Smooth muscle cell (in vitro differentiated cells): ENCODE measurements at regions not wholly inside any gene's neighbourhood (a gene's known extent, or its start where the extent isn't known, plus 50 kb on each side); places are given as distances from the start of the nearest gene placed in this dataset.

ENCODE experiments used
- DNase-seq: peaks from one replicate; lab custom pipeline; 2025; ENCODE audit not compliant: unreplicated experiment; lab: John Stamatoyannopoulos, UW
- H2AFZ ChIP-seq: fragments of 200-600 bp; sonication (generic); 2 replicates; pipeline ENCODE4 v1.6.0; 2016; ENCODE audit warnings: antibody characterized with exemption, low read depth, mild to moderate bottlenecking
- H3F3A ChIP-seq: fragments of 200-600 bp; sonication (generic); 2 replicates; pipeline ENCODE4 v1.6.0; 2017; ENCODE audit warnings: antibody characterized with exemption, low read depth
- H3K27ac ChIP-seq: fragments of 200-600 bp; sonication (generic); 2 replicates; pipeline ENCODE4 v1.5.1; 2016; ENCODE audit warnings: low read depth, mild to moderate bottlenecking
- H3K27me3 ChIP-seq: fragments of 200-600 bp; sonication (generic); 2 replicates; pipeline ENCODE4 v1.6.1; 2016; ENCODE audit warnings: low read depth, mild to moderate bottlenecking
- H3K36me3 ChIP-seq: fragments of 200-600 bp; sonication (generic); 2 replicates; pipeline ENCODE4 v1.5.1; 2016; ENCODE audit warnings: low read depth
- H3K4me1 ChIP-seq: fragments of 200-600 bp; sonication (generic); 2 replicates; pipeline ENCODE4 v1.5.1; 2016; ENCODE audit warnings: low read depth
- H3K4me2 ChIP-seq: fragments of 200-600 bp; sonication (generic); 2 replicates; pipeline ENCODE4 v1.6.0; 2016; ENCODE audit warnings: mild to moderate bottlenecking
- H3K4me3 ChIP-seq: fragments of 200-600 bp; sonication (generic); 2 replicates; pipeline ENCODE4 v1.5.1; 2016; ENCODE audit warnings: mild to moderate bottlenecking
- H3K79me2 ChIP-seq: fragments of 200-600 bp; sonication (generic); 2 replicates; pipeline ENCODE4 v1.6.0; 2016; ENCODE audit warnings: low read depth, mild to moderate bottlenecking
- H3K9ac ChIP-seq: fragments of 200-600 bp; sonication (generic); 2 replicates; pipeline ENCODE4 v1.6.0; 2016; ENCODE audit warnings: low read depth
- H3K9me3 ChIP-seq: fragments of 200-600 bp; sonication (generic); replicated peaks from 2 replicates; pipeline ENCODE4 v1.5.1; 2016; ENCODE audit warnings: low read depth
- H4K20me1 ChIP-seq: fragments of 200-600 bp; sonication (generic); 2 replicates; pipeline ENCODE4 v1.6.0; 2016; ENCODE audit warnings: low read depth
- WGBS: methylation state at CpG from one replicate; pipeline ENCODE4 v1.1.7; 2016; ENCODE audit warnings: low lambda C conversion rate; 5-methylcytosine and 5-hydroxymethylcytosine counted together
- TF ChIP-seq, protein P1 (sequence below): fragments of 200-600 bp; sonication (generic); IDR thresholded peaks from 2 replicates; pipeline ENCODE4 v1.5.1; 2017; ENCODE audit warnings: borderline replicate concordance, mild to moderate bottlenecking, antibody characterized with exemption; ENCODE audit not compliant: insufficient read depth, poor library complexity, severe bottlenecking

GRCh38 chr16:47855431-47855830 is 300.4 kb downstream of the ABCC12 start:
- no peaks in the 10 kb centered on the region for H4K20me1 ChIP-seq
- no peaks in the 10 kb centered on the region for H3K9me3 ChIP-seq
- H3K4me1 ChIP-seq: peaks cover 6% of the 10 kb centered on the region
- H3K4me3 ChIP-seq: no peak overlapping the region
- no peaks in the 10 kb centered on the region for H3K27me3 ChIP-seq
- no peaks in the 10 kb centered on the region for H3F3A ChIP-seq
- WGBS: 84% methylated on average over 3 of the region's 3 CpGs
- TF ChIP-seq, protein P1, sequence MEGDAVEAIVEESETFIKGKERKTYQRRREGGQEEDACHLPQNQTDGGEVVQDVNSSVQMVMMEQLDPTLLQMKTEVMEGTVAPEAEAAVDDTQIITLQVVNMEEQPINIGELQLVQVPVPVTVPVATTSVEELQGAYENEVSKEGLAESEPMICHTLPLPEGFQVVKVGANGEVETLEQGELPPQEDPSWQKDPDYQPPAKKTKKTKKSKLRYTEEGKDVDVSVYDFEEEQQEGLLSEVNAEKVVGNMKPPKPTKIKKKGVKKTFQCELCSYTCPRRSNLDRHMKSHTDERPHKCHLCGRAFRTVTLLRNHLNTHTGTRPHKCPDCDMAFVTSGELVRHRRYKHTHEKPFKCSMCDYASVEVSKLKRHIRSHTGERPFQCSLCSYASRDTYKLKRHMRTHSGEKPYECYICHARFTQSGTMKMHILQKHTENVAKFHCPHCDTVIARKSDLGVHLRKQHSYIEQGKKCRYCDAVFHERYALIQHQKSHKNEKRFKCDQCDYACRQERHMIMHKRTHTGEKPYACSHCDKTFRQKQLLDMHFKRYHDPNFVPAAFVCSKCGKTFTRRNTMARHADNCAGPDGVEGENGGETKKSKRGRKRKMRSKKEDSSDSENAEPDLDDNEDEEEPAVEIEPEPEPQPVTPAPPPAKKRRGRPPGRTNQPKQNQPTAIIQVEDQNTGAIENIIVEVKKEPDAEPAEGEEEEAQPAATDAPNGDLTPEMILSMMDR: no peak
- H3K4me2 ChIP-seq: no peak overlapping the region
- H3K9ac ChIP-seq: no peak overlapping the region
- no peaks in the 10 kb centered on the region for H3K79me2 ChIP-seq
- no peak for DNase-seq
- H3K27ac ChIP-seq: no peak overlapping the region
- H2AFZ ChIP-seq: no peak overlapping the region
- H3K36me3 ChIP-seq: no peaks in the 10 kb centered on the region

DNA sequence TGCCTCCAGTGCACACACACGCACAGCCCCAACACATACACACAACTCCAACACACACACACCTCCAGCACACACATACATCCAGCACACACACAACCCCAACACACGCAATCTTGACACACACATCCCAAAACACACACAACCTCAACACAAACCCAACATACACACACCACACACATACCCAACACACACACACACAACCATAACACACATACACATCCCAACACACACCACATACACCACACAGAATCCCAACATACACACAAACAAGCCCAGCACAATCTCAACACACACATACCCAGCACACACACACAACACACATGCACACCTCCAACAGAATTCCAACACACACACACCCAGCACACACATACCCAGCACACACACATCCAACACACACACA is 301.1 kb downstream of the ABCC12 start:
- Histone ChIP-seq H3K9ac (no peak overlapping the region), H3K27ac (no peak overlapping the region), H3K4me2 (no peak overlapping the region), H3K4me3 (no peak overlapping the region), H2AFZ (no peak overlapping the region), H3K79me2 (no peaks in the 10 kb centered on the region), H4K20me1 (no peaks in the 10 kb centered on the region), H3K4me1 (peaks cover 6% of the 10 kb centered on the region), H3K27me3 (no peaks in the 10 kb centered on the region), H3F3A (no peaks in the 10 kb centered on the region), H3K9me3 (no peaks in the 10 kb centered on the region), H3K36me3 (no peaks in the 10 kb centered on the region)
- no peak for DNase-seq
- WGBS: 100% methylated on average over 2 of the region's 2 CpGs
- TF ChIP-seq, protein P1: no peak

GRCh38 chr16:47852991-47853390 is 302.8 kb downstream of the ABCC12 start:
- H3K4me3 ChIP-seq: no peak overlapping the region
- TF ChIP-seq, protein P1: no peak
- H3K79me2 ChIP-seq: no peaks in the 10 kb centered on the region
- no peak for DNase-seq
- no peak overlapping the region for H2AFZ ChIP-seq
- H3K9me3 ChIP-seq: no peaks in the 10 kb centered on the region
- H3K27ac ChIP-seq: no peak overlapping the region
- no peak overlapping the region for H3K4me2 ChIP-seq
- no peaks in the 10 kb centered on the region for H4K20me1 ChIP-seq
- H3K36me3 ChIP-seq: no peaks in the 10 kb centered on the region
- H3K27me3 ChIP-seq: no peaks in the 10 kb centered on the region
- no peak overlapping the region for H3K9ac ChIP-seq
- WGBS: 92% methylated on average over 6 of the region's 6 CpGs
- peaks cover 17% of the 10 kb centered on the region for H3K4me1 ChIP-seq
- no peaks in the 10 kb centered on the region for H3F3A ChIP-seq

DNA sequence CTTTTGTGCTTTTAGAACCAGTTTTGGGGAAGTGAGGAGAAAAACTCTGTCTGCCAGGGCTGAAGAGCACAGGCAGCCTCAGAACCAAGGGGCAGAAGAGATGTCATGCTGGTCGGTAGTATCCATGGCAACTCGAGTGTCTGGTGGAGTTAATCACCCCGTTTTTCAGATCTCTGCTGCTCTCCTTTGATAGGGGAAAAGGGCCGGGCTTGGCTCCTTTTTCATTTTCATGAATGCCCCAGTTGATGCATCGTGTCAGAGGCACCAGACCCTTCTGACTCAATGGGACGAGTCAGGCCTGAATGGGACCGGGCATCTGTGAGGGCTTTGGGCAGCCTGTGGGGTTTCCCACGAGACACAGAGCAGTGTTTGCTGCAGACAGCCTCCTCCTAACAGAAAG is 304.6 kb downstream of the ABCC12 start:
- Histone ChIP-seq H3K9me3 (no peaks in the 10 kb centered on the region), H2AFZ (no peak overlapping the region), H3K4me2 (no peak overlapping the region), H3K79me2 (no peaks in the 10 kb centered on the region), H3K36me3 (no peaks in the 10 kb centered on the region), H3K9ac (no peak overlapping the region), H3K27ac (no peak overlapping the region), H4K20me1 (no peaks in the 10 kb centered on the region), H3K27me3 (no peaks in the 10 kb centered on the region), H3K4me3 (no peak overlapping the region), H3K4me1 (peaks cover 20% of the 10 kb centered on the region), H3F3A (no peaks in the 10 kb centered on the region)
- 55% methylated on average over 8 of the region's 8 CpGs for WGBS
- TF ChIP-seq, protein P1: no peak
- no peak for DNase-seq
